OCI-LY1 (cell line): ENCODE measurements at regions not wholly inside any gene's neighbourhood (a gene's known extent, or its start where the extent isn't known, plus 50 kb on each side); places are given as distances from the start of the nearest gene placed in this dataset.
"Not testable (repeated sequence)": the region's sequence is repeated elsewhere in the genome, so short reads cannot be mapped to it uniquely, and the experiment has no call there.

Source experiments
- H2AFZ ChIP-seq: fragments of 200-600 bp; sonication (generic), shearing (Covaris generic); 2 replicates; pipeline ENCODE4 v1.6.0; 2014; ENCODE audit warnings: antibody characterized with exemption, mild to moderate bottlenecking, low read length
- H3F3A ChIP-seq: fragments of 200-600 bp; sonication (generic), shearing (Covaris generic); 2 replicates; pipeline ENCODE4 v1.6.0; 2014; ENCODE audit warnings: mild to moderate bottlenecking, antibody characterized with exemption, low read length, moderate library complexity; ENCODE audit not compliant: insufficient read depth
- H3K27ac ChIP-seq: fragments of 200-600 bp; sonication (generic); 2 replicates; pipeline ENCODE4 v1.5.1; 2014; ENCODE audit warnings: low read length, mixed run types, mild to moderate bottlenecking, low read depth; ENCODE audit not compliant: poor library complexity, severe bottlenecking
- H3K27me3 ChIP-seq: fragments of 200-600 bp; sonication (generic); 2 replicates; pipeline ENCODE4 v1.6.0; 2014; ENCODE audit warnings: antibody characterized with exemption, mild to moderate bottlenecking, low read length, moderate library complexity; ENCODE audit not compliant: insufficient read depth
- H3K36me3 ChIP-seq: fragments of 200-600 bp; sonication (generic); 2 replicates; pipeline ENCODE4 v1.6.1; 2014; ENCODE audit warnings: mild to moderate bottlenecking, antibody characterized with exemption, low read length, moderate library complexity, mixed read lengths; ENCODE audit not compliant: insufficient read depth
- H3K4me1 ChIP-seq: fragments of 200-600 bp; sonication (generic); 2 replicates; pipeline ENCODE4 v1.5.1; 2014; ENCODE audit warnings: mild to moderate bottlenecking, low read length, moderate library complexity; ENCODE audit not compliant: insufficient read depth, severe bottlenecking
- H3K4me2 ChIP-seq: fragments of 200-600 bp; sonication (generic), shearing (Covaris generic); 2 replicates; pipeline ENCODE4 v1.6.1; 2014; ENCODE audit warnings: low read length
- H3K4me3 ChIP-seq: fragments of 200-600 bp; sonication (generic); 2 replicates; pipeline ENCODE4 v1.5.1; 2014; ENCODE audit warnings: low read length, low read depth, mild to moderate bottlenecking, mixed read lengths; ENCODE audit not compliant: poor library complexity, severe bottlenecking
- H3K79me2 ChIP-seq: fragments of 200-600 bp; shearing (Covaris generic); 2 replicates; pipeline ENCODE4 v1.6.1; 2016; ENCODE audit warnings: mixed run types, low read length, mixed read lengths; ENCODE audit not compliant: insufficient read depth
- H3K9ac ChIP-seq: fragments of 200-600 bp; sonication (generic), shearing (Covaris generic); 2 replicates; pipeline ENCODE4 v1.6.1; 2014; ENCODE audit warnings: mild to moderate bottlenecking, low read length, mixed read lengths
- H3K9me2 ChIP-seq: fragments of 200-600 bp; sonication (generic), shearing (Covaris generic); 2 replicates; pipeline ENCODE4 v1.6.1; 2014; ENCODE audit warnings: low read depth, mild to moderate bottlenecking, low read length, mixed read lengths
- H3K9me3 ChIP-seq: fragments of 200-600 bp; shearing (Covaris generic); 2 replicates; pipeline ENCODE4 v1.6.1; 2014; ENCODE audit warnings: low read length, mixed read lengths
- H4K20me1 ChIP-seq: fragments of 200-600 bp; sonication (generic), shearing (Covaris generic); 2 replicates; pipeline ENCODE4 v1.6.0; 2016; ENCODE audit warnings: mild to moderate bottlenecking, low read length; ENCODE audit not compliant: insufficient read depth
- EZH2 ChIP-seq: fragments of 200-600 bp; sonication (generic), shearing (Covaris generic); IDR thresholded peaks from 2 replicates; pipeline ENCODE4 v1.8.0; 2017; ENCODE audit warnings: borderline replicate concordance, mixed run types, mild to moderate bottlenecking, antibody characterized with exemption, low read length, moderate library complexity, mixed read lengths
- TF ChIP-seq, protein P1 (sequence below): fragments of 200-600 bp; sonication (generic), shearing (Covaris generic); IDR thresholded peaks from 2 replicates; pipeline ENCODE4 v1.5.1; 2017; ENCODE audit warnings: mild to moderate bottlenecking, antibody characterized with exemption, low read length, moderate library complexity, mixed read lengths

DNA sequence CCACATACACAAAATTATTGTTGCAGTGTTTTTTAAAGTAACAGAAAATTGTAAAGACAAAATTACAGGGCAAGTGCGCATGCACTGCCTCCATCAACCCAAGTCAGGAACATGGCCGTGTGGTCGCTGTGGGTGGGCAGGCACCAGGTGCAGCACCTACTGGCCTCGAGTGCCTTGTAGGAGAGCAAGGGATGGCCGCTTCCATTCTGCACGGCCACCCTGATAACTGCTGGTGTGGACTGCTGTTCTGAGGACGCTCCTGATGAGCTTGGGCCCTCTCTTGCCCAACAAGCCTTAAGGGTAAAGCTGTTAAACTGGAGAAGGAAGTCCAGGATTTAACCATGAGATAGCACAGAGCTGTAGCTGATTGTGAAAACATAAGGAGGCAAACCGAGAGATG is 124.6 kb upstream of the PPP1R9A start:
- no peak overlapping the region for H3K9ac ChIP-seq
- H3K27ac ChIP-seq = no peak overlapping the region
- no peaks in the 10 kb centered on the region for H3K36me3 ChIP-seq
- H3K4me3 ChIP-seq = no peak overlapping the region
- peaks cover 6% of the 10 kb centered on the region for H3K9me2 ChIP-seq
- no peaks in the 10 kb centered on the region for H3F3A ChIP-seq
- no peak overlapping the region for H3K4me2 ChIP-seq
- no peaks in the 10 kb centered on the region for H3K4me1 ChIP-seq
- no peaks in the 10 kb centered on the region for H3K27me3 ChIP-seq
- TF ChIP-seq, protein P1, sequence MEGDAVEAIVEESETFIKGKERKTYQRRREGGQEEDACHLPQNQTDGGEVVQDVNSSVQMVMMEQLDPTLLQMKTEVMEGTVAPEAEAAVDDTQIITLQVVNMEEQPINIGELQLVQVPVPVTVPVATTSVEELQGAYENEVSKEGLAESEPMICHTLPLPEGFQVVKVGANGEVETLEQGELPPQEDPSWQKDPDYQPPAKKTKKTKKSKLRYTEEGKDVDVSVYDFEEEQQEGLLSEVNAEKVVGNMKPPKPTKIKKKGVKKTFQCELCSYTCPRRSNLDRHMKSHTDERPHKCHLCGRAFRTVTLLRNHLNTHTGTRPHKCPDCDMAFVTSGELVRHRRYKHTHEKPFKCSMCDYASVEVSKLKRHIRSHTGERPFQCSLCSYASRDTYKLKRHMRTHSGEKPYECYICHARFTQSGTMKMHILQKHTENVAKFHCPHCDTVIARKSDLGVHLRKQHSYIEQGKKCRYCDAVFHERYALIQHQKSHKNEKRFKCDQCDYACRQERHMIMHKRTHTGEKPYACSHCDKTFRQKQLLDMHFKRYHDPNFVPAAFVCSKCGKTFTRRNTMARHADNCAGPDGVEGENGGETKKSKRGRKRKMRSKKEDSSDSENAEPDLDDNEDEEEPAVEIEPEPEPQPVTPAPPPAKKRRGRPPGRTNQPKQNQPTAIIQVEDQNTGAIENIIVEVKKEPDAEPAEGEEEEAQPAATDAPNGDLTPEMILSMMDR = no peak
- no peak for TF ChIP-seq EZH2
- peaks cover under 1% of the 10 kb centered on the region; the same call in 1 of the 2 replicates for H3K9me3 ChIP-seq
- no peaks in the 10 kb centered on the region for H3K79me2 ChIP-seq
- H2AFZ ChIP-seq = no peak overlapping the region
- H4K20me1 ChIP-seq = peaks cover 3% of the 10 kb centered on the region; the same call in 1 of the 2 replicates

DNA sequence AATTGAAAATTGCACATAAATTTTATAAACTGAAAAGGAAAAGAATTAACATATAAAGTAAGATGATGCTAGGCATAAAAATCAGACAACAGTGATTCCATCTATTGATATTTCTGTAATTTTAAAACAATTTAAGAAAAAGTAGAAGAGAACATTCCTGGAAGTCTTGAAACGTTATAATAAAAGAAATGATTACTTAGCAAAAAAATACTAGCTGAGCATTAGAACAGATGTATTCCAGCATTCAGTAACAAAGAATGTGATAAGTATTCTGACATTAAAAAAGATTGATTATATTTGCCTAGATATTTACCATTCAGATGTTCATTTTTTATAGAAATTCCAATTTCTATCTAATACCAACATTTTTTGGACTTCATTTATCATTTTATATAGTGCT is 120.1 kb upstream of the PPP1R9A start:
- Histone ChIP-seq H3K27me3 (no peaks in the 10 kb centered on the region), H3K9me3 (no peaks in the 10 kb centered on the region), H4K20me1 (no peaks in the 10 kb centered on the region), H3K4me2 (no peak overlapping the region), H3K4me1 (no peaks in the 10 kb centered on the region), H3F3A (no peaks in the 10 kb centered on the region), H3K9me2 (no peaks in the 10 kb centered on the region), H3K36me3 (no peaks in the 10 kb centered on the region), H2AFZ (no peak overlapping the region), H3K79me2 (no peaks in the 10 kb centered on the region), H3K9ac (no peak overlapping the region), H3K27ac (no peak overlapping the region), H3K4me3 (no peak overlapping the region)
- no peak for TF ChIP-seq EZH2
- TF ChIP-seq, protein P1 = no peak

DNA sequence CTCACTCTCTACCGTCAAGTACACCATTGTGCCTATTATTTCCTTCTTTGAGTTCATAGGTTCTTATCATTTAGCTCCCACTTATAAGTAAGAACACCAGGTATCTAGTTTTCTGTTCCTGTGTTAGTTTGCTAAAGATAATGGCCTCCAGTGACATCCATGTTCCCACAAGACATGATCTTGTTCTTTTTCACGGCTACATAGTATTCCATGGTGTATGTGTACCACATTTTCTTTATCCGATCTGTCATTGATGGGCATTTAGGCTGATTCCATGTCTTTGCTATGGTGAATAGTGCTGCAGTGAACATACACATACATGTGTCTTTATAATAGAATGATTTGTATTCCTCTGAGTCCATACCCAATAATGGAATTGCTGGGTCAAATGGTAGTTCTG is 119.0 kb upstream of the PPP1R9A start:
- not testable (repeated sequence) for H3K36me3 ChIP-seq, H3K27ac ChIP-seq, H2AFZ ChIP-seq, H3K79me2 ChIP-seq, H3K4me1 ChIP-seq, H3F3A ChIP-seq, H3K4me2 ChIP-seq, H3K9me2 ChIP-seq, H3K27me3 ChIP-seq, H4K20me1 ChIP-seq, H3K9ac ChIP-seq, H3K9me3 ChIP-seq, H3K4me3 ChIP-seq

DNA sequence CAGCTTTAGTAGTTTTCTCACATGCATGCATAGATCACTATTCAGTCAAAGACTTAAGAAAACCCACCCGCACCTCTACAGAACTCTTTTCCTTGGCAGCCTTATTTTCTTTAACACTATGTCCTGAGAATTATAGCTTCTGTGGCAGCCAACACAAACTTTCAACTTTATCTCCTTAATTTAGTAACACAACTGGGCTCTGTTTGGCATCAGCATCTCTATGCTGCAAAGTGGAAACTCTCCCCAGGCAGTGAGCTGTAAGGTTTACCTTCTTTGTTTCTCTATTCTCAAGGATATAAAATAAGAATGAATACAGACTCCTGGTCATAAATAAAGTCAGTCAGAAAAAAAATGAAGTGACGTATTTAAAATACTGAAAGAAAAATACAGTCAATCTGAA is 115.2 kb upstream of the PPP1R9A start:
- H3K27ac ChIP-seq = no peak overlapping the region

DNA sequence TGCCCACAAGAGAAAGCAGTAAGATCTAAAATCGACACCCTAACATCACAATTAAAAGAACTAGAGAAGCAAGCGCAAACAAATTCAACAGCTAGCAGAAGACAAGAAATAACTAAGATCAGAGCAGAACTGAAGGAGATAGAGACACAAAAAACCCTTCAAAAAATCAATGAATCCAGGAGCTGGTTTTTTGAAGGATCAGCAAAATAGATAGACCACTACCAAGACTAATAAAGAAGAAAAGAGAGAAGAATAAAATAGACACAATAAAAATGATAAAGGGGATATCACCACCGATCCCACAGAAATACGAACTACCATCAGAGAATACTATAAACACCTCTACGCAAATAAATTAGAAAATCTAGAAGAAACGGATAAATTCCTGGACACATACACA is 110.0 kb upstream of the PPP1R9A start:
- not testable (repeated sequence) for H4K20me1 ChIP-seq, H3K4me2 ChIP-seq, H3K36me3 ChIP-seq, H3K9me2 ChIP-seq, H3F3A ChIP-seq, H3K4me1 ChIP-seq, H3K79me2 ChIP-seq, H3K27ac ChIP-seq, H3K4me3 ChIP-seq, H2AFZ ChIP-seq, H3K9me3 ChIP-seq, H3K9ac ChIP-seq, H3K27me3 ChIP-seq

More for the DNA sequence above, 115.2 kb upstream of the PPP1R9A start:
- Histone ChIP-seq H2AFZ (no peak overlapping the region), H3K4me1 (no peaks in the 10 kb centered on the region), H3F3A (no peaks in the 10 kb centered on the region), H3K4me3 (no peak overlapping the region), H3K4me2 (no peak overlapping the region), H3K9me2 (no peaks in the 10 kb centered on the region), H3K9me3 (no peaks in the 10 kb centered on the region), H4K20me1 (no peaks in the 10 kb centered on the region), H3K9ac (no peak overlapping the region), H3K27me3 (no peaks in the 10 kb centered on the region), H3K36me3 (no peaks in the 10 kb centered on the region), H3K79me2 (no peaks in the 10 kb centered on the region)
- TF ChIP-seq, protein P1 = no peak
- no peak for TF ChIP-seq EZH2
